Lower leg skin (tissue), 3 donors: ENCODE measurements at regions not wholly inside any gene's neighbourhood (a gene's known extent, or its start where the extent isn't known, plus 50 kb on each side); places are given as distances from the start of the nearest gene placed in this dataset.

Experiments used
- POLR2A ChIP-seq, 2 donors: fragments of 450-650 bp; IDR thresholded peaks; one replicate each; pipeline ENCODE4 v1.6.1; 2016 to 2017; ENCODE audit warnings: antibody characterized with exemption in 2 of 2, mild to moderate bottlenecking in 1 of 2, moderate library complexity in 1 of 2
- TF ChIP-seq, protein P1 (sequence below), 3 donors: fragments of 450-650 bp; IDR thresholded peaks; one replicate each; pipeline ENCODE4 v1.5.1; 2016; ENCODE audit warnings: antibody characterized with exemption in 3 of 3, mild to moderate bottlenecking in 3 of 3, moderate library complexity in 2 of 3

DNA sequence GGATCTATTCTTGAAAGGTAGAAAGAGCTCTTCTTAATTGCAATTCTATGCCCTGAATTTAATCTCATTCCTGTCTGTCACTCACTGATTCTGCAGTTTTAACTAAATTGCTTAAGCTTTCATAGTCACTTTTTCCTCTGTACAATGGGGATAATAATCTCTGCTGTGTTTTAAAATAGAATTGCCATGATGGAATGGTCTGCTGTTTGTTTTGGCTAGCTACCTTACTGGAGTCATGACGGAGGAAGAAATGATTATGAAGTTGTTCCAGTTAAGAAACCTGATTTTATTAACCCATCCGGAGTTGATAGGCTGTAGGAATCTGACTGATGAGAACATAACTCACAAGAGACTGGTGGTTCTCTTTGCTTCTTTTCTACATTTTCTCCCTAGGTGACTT lies 54.9 kb upstream of the ITM2B start:
- TF ChIP-seq, protein P1, sequence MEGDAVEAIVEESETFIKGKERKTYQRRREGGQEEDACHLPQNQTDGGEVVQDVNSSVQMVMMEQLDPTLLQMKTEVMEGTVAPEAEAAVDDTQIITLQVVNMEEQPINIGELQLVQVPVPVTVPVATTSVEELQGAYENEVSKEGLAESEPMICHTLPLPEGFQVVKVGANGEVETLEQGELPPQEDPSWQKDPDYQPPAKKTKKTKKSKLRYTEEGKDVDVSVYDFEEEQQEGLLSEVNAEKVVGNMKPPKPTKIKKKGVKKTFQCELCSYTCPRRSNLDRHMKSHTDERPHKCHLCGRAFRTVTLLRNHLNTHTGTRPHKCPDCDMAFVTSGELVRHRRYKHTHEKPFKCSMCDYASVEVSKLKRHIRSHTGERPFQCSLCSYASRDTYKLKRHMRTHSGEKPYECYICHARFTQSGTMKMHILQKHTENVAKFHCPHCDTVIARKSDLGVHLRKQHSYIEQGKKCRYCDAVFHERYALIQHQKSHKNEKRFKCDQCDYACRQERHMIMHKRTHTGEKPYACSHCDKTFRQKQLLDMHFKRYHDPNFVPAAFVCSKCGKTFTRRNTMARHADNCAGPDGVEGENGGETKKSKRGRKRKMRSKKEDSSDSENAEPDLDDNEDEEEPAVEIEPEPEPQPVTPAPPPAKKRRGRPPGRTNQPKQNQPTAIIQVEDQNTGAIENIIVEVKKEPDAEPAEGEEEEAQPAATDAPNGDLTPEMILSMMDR (IDR thresholded peaks at IDR 0.05), result no peak
- no peak for TF ChIP-seq POLR2A (IDR thresholded peaks at IDR 0.05)
